ENCODE measurements at regions not wholly inside any gene's neighbourhood (a gene's known extent, or its start where the extent isn't known, plus 50 kb on each side); places are given as distances from the start of the nearest gene placed in this dataset.

DNA sequence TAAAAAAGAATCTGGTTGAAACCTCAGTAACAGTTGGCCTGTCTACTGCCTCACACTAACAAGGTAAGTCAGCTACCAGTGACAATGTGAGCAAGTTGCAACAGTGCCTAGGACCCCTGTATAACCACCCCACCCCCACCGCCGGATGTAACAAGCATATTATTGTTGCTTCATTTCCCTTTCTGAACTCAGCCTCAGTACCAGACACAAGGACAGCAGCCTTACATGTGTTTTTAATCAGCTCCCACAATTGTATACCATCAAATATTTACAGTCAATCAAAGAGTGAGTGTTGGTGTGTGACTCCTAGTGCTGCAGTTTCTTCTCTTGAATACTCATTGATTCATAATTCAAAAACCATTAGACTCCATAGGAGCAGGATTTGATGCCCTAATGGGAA is 96.4 kb downstream of the PYDC2 start:
- no peaks in the 10 kb centered on the region for H3K36me3 ChIP-seq (ENCODE audit: control insufficient read depth in 2 of 2, insufficient read depth in 1 of 2, low read length in 2 of 2)
- H3K9me3 ChIP-seq (ENCODE audit: control insufficient read depth, insufficient read depth, low read depth, low read length) = no peaks in the 10 kb centered on the region
- TF ChIP-seq ZNF266 (tag by site-specific recombination; IDR thresholded peaks at IDR 0.05; ENCODE audit: low read depth) (no peak), GLI4 (tag by site-specific recombination; IDR thresholded peaks at IDR 0.05) (no peak), ZXDB (tag by site-specific recombination; IDR thresholded peaks at IDR 0.05) (no peak), ZBTB20 (tag by site-specific recombination; IDR thresholded peaks at IDR 0.05) (no peak), ZNF23 (tag by site-specific recombination; IDR thresholded peaks at IDR 0.05; ENCODE audit: borderline replicate concordance) (no peak), PRDM1 (tag by site-specific recombination; IDR thresholded peaks at IDR 0.05) (no peak)
- TF ChIP-seq, protein P1, sequence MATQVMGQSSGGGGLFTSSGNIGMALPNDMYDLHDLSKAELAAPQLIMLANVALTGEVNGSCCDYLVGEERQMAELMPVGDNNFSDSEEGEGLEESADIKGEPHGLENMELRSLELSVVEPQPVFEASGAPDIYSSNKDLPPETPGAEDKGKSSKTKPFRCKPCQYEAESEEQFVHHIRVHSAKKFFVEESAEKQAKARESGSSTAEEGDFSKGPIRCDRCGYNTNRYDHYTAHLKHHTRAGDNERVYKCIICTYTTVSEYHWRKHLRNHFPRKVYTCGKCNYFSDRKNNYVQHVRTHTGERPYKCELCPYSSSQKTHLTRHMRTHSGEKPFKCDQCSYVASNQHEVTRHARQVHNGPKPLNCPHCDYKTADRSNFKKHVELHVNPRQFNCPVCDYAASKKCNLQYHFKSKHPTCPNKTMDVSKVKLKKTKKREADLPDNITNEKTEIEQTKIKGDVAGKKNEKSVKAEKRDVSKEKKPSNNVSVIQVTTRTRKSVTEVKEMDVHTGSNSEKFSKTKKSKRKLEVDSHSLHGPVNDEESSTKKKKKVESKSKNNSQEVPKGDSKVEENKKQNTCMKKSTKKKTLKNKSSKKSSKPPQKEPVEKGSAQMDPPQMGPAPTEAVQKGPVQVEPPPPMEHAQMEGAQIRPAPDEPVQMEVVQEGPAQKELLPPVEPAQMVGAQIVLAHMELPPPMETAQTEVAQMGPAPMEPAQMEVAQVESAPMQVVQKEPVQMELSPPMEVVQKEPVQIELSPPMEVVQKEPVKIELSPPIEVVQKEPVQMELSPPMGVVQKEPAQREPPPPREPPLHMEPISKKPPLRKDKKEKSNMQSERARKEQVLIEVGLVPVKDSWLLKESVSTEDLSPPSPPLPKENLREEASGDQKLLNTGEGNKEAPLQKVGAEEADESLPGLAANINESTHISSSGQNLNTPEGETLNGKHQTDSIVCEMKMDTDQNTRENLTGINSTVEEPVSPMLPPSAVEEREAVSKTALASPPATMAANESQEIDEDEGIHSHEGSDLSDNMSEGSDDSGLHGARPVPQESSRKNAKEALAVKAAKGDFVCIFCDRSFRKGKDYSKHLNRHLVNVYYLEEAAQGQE (tag by site-specific recombination; IDR thresholded peaks at IDR 0.05) = peak; percentile 33; the same call in 1 of the 2 replicates
- H3K4me3 ChIP-seq (ENCODE audit: low read depth, low read length) = no peak overlapping the region
- H3K4me1 ChIP-seq (ENCODE audit: control insufficient read depth, insufficient read depth, low read length) = no peaks in the 10 kb centered on the region
- no peak overlapping the region for H3K27ac ChIP-seq (ENCODE audit: extremely low read depth, low read depth, low read length)
- ChIA-PET POLR2A (no interaction called here), CTCF (no interaction called here)

DNA sequence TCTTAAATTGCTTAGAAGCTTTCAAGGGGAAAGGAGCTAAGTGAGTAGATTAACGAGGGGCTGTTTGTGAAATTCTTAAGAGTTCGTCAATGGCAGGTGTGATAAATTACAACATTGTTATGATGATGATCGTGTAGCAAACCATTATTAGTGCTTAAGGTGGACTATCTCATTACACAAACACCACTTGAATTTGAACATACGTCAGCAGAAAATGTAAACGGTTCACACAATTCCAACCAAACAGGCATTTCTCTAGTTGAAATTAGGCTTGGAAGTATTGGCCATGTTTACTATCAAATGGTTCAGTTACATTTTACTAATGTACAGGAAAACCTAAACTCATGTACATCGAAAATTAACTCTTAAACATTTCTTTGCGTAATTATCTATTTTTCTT is 102.8 kb downstream of the PYDC2 start:
- Histone ChIP-seq H3K36me3 (ENCODE audit: control insufficient read depth in 2 of 2, insufficient read depth in 1 of 2, low read length in 2 of 2) (no peaks in the 10 kb centered on the region), H3K4me1 (ENCODE audit: control insufficient read depth, insufficient read depth, low read length) (no peaks in the 10 kb centered on the region), H3K27ac (ENCODE audit: extremely low read depth, low read depth, low read length) (no peak overlapping the region), H3K4me3 (ENCODE audit: low read depth, low read length) (no peak overlapping the region), H3K9me3 (ENCODE audit: control insufficient read depth, insufficient read depth, low read depth, low read length) (no peaks in the 10 kb centered on the region)
- TF ChIP-seq ZSCAN23 (tag by site-specific recombination; IDR thresholded peaks at IDR 0.05) = no peak
- TF ChIP-seq ZNF416 (tag by site-specific recombination; IDR thresholded peaks at IDR 0.05) = no peak
- no peak for TF ChIP-seq ZNF202 (tag by site-specific recombination; IDR thresholded peaks at IDR 0.05; ENCODE audit: borderline replicate concordance)
- no peak for TF ChIP-seq KLF10 (tag by site-specific recombination; IDR thresholded peaks at IDR 0.05)
- TF ChIP-seq, protein P2, sequence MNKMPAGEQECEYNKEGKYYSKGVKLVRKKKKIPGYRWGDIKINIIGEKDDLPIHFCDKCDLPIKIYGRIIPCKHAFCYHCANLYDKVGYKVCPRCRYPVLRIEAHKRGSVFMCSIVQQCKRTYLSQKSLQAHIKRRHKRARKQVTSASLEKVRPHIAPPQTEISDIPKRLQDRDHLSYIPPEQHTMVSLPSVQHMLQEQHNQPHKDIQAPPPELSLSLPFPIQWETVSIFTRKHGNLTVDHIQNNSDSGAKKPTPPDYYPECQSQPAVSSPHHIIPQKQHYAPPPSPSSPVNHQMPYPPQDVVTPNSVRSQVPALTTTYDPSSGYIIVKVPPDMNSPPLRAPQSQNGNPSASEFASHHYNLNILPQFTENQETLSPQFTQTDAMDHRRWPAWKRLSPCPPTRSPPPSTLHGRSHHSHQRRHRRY (tag by site-specific recombination; IDR thresholded peaks at IDR 0.05) = no peak
- no peak for TF ChIP-seq ZNF555 (tag by site-specific recombination; conservative IDR thresholded peaks at IDR 0.05)
- no peak for TF ChIP-seq ZNF548 (tag by site-specific recombination; IDR thresholded peaks at IDR 0.05)
- ChIA-PET POLR2A (no interaction called here), CTCF (no interaction called here)

DNA sequence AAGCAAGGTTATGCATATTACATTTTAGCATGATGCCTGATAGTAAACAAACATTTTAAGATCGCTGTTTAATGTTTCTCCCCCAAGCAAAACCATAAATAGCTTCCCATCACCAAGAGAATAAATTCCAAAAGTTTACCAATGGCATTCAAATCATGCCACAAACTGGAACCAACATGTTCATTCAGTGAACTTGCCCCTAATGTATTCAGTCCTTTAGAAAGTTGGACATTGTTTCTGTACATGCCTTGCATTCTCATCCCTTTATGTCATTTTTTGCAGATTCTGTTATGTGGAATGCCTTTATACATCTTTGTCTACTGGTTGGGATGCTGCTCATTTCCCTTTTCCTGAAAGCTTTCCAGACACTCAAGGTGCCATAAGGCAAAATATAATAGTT is 105.5 kb downstream of the PYDC2 start:
- H3K4me1 ChIP-seq (ENCODE audit: control insufficient read depth, insufficient read depth, low read length) = no peaks in the 10 kb centered on the region
- ChIA-PET CTCF (interaction anchor here (0.6 kb wide), 1 partner anchor 60 kb away, joined by 3 read pairs; no protein-coding TSS in a partner anchor), POLR2A (no interaction called here)
- H3K36me3 ChIP-seq (ENCODE audit: control insufficient read depth in 2 of 2, insufficient read depth in 1 of 2, low read length in 2 of 2) = no peaks in the 10 kb centered on the region
- no peak overlapping the region for H3K27ac ChIP-seq (ENCODE audit: extremely low read depth, low read depth, low read length)
- H3K9me3 ChIP-seq (ENCODE audit: control insufficient read depth, insufficient read depth, low read depth, low read length) = no peaks in the 10 kb centered on the region
- no peak overlapping the region for H3K4me3 ChIP-seq (ENCODE audit: low read depth, low read length)
- TF ChIP-seq ZNF354C (tag by site-specific recombination; IDR thresholded peaks at IDR 0.05; ENCODE audit: borderline replicate concordance, low read depth) = no peak
- no peak for TF ChIP-seq ZNF146 (tag by site-specific recombination; IDR thresholded peaks at IDR 0.05)
- TF ChIP-seq, protein P3, sequence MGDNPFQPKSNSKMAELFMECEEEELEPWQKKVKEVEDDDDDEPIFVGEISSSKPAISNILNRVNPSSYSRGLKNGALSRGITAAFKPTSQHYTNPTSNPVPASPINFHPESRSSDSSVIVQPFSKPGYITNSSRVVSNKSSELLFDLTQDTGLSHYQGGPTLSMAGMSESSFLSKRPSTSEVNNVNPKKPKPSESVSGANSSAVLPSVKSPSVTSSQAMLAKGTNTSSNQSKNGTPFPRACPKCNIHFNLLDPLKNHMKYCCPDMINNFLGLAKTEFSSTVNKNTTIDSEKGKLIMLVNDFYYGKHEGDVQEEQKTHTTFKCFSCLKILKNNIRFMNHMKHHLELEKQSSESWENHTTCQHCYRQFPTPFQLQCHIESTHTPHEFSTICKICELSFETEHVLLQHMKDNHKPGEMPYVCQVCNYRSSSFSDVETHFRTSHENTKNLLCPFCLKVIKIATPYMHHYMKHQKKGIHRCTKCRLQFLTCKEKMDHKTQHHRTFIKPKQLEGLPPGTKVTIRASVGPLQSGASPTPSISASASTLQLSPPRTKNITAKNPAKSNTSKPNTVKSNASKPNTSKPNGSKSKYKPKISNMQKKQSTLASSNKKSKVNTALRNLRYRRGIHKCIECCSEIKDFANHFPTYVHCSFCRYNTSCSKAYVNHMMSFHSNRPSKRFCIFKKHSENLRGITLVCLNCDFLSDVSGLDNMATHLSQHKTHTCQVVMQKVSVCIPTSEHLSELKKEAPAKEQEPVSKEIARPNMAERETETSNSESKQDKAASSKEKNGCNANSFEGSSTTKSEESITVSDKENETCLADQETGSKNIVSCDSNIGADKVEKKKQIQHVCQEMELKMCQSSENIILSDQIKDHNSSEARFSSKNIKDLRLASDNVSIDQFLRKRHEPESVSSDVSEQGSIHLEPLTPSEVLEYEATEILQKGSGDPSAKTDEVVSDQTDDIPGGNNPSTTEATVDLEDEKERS (tag by site-specific recombination; IDR thresholded peaks at IDR 0.05) = no peak
- TF ChIP-seq, protein P4, sequence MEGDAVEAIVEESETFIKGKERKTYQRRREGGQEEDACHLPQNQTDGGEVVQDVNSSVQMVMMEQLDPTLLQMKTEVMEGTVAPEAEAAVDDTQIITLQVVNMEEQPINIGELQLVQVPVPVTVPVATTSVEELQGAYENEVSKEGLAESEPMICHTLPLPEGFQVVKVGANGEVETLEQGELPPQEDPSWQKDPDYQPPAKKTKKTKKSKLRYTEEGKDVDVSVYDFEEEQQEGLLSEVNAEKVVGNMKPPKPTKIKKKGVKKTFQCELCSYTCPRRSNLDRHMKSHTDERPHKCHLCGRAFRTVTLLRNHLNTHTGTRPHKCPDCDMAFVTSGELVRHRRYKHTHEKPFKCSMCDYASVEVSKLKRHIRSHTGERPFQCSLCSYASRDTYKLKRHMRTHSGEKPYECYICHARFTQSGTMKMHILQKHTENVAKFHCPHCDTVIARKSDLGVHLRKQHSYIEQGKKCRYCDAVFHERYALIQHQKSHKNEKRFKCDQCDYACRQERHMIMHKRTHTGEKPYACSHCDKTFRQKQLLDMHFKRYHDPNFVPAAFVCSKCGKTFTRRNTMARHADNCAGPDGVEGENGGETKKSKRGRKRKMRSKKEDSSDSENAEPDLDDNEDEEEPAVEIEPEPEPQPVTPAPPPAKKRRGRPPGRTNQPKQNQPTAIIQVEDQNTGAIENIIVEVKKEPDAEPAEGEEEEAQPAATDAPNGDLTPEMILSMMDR (tag by site-specific recombination; IDR thresholded peaks at IDR 0.05) = no peak
- TF ChIP-seq ZNF266 (tag by site-specific recombination; IDR thresholded peaks at IDR 0.05; ENCODE audit: low read depth) = no peak
- TF ChIP-seq ZNF561 (tag by site-specific recombination; IDR thresholded peaks at IDR 0.05; ENCODE audit: borderline replicate concordance) = no peak
- no peak for TF ChIP-seq KLF8 (tag by site-specific recombination; IDR thresholded peaks at IDR 0.05)
- no peak for TF ChIP-seq ZNF404 (tag by site-specific recombination; IDR thresholded peaks at IDR 0.05)
- TF ChIP-seq ZNF19 (tag by site-specific recombination; IDR thresholded peaks at IDR 0.05; ENCODE audit: low read depth) = no peak
- no peak for TF ChIP-seq ZNF548 (tag by site-specific recombination; IDR thresholded peaks at IDR 0.05)

All from HEK293 (cell line).